ENCODE measurements at regions not wholly inside any gene's neighbourhood (a gene's known extent, or its start where the extent isn't known, plus 50 kb on each side); places are given as distances from the start of the nearest gene placed in this dataset.

- H3K27ac ChIP-seq (ENCODE audit: insufficient read depth, low read length), result no peak overlapping the region
- H3K79me2 ChIP-seq (ENCODE audit: control insufficient read depth, insufficient read depth, low read length), result no peaks in the 10 kb centered on the region
- DNase-seq (ENCODE audit: low read depth in 2 of 2), result no peak
- H2AFZ ChIP-seq (ENCODE audit: low read length), result no peak overlapping the region
- H3K9me3 ChIP-seq (ENCODE audit: control insufficient read depth, insufficient read depth, low read depth, low read length), result no peaks in the 10 kb centered on the region
- no peaks in the 10 kb centered on the region for H3K27me3 ChIP-seq (ENCODE audit: control insufficient read depth, insufficient read depth, low read length)
- TF ChIP-seq EZH2 (IDR thresholded peaks at IDR 0.05; ENCODE audit: low read length, missing control alignments) (no peak), CTCF (conservative IDR thresholded peaks at IDR 0.05 in 1 of 2, IDR thresholded peaks at IDR 0.05 in 1 of 2; ENCODE audit: low read depth in 1 of 2, low read length in 2 of 2) (no peak)
- H3K4me2 ChIP-seq (ENCODE audit: extremely low read depth, insufficient read depth, low read length), result no peak overlapping the region
- H3K4me1 ChIP-seq (ENCODE audit: control insufficient read depth, extremely low read depth, insufficient read depth, low read length), result no peaks in the 10 kb centered on the region
- no peak overlapping the region for H3K4me3 ChIP-seq (replicated peaks in 1 of 4; ENCODE audit: control extremely low read depth in 1 of 4, insufficient read depth in 1 of 4, low read depth in 3 of 4, low read length in 4 of 4)
- H3K9ac ChIP-seq (ENCODE audit: insufficient read depth, low read length), result no peak overlapping the region
- no peaks in the 10 kb centered on the region for H4K20me1 ChIP-seq (ENCODE audit: control insufficient read depth, extremely low read depth, insufficient read depth, low read length)
- H3K36me3 ChIP-seq (ENCODE audit: control insufficient read depth, insufficient read depth, low read length), result no peaks in the 10 kb centered on the region
Measured at GRCh38 chr2:221761260-221761659, 189.2 kb upstream of the EPHA4 start.

- H3K36me3 ChIP-seq (ENCODE audit: control insufficient read depth, insufficient read depth, low read length), result no peaks in the 10 kb centered on the region
- no peaks in the 10 kb centered on the region for H3K9me3 ChIP-seq (ENCODE audit: control insufficient read depth, insufficient read depth, low read depth, low read length)
- H3K27me3 ChIP-seq (ENCODE audit: control insufficient read depth, insufficient read depth, low read length), result no peaks in the 10 kb centered on the region
- no peak overlapping the region for H3K27ac ChIP-seq (ENCODE audit: insufficient read depth, low read length)
- no peak overlapping the region for H3K4me3 ChIP-seq (replicated peaks in 1 of 4; ENCODE audit: control extremely low read depth in 1 of 4, insufficient read depth in 1 of 4, low read depth in 3 of 4, low read length in 4 of 4)
- H2AFZ ChIP-seq (ENCODE audit: low read length), result no peak overlapping the region
- no peak for DNase-seq (ENCODE audit: low read depth in 2 of 2)
- H3K4me1 ChIP-seq (ENCODE audit: control insufficient read depth, extremely low read depth, insufficient read depth, low read length), result no peaks in the 10 kb centered on the region
- H3K9ac ChIP-seq (ENCODE audit: insufficient read depth, low read length), result no peak overlapping the region
- H4K20me1 ChIP-seq (ENCODE audit: control insufficient read depth, extremely low read depth, insufficient read depth, low read length), result no peaks in the 10 kb centered on the region
- no peak for TF ChIP-seq CTCF (conservative IDR thresholded peaks at IDR 0.05 in 1 of 2, IDR thresholded peaks at IDR 0.05 in 1 of 2; ENCODE audit: low read depth in 1 of 2, low read length in 2 of 2)
- no peak for TF ChIP-seq EZH2 (IDR thresholded peaks at IDR 0.05; ENCODE audit: low read length, missing control alignments)
- no peaks in the 10 kb centered on the region for H3K79me2 ChIP-seq (ENCODE audit: control insufficient read depth, insufficient read depth, low read length)
- no peak overlapping the region for H3K4me2 ChIP-seq (ENCODE audit: extremely low read depth, insufficient read depth, low read length)
Measured at GRCh38 chr2:221758076-221758475, 186.0 kb upstream of the EPHA4 start.

- Histone ChIP-seq H3K4me3 (replicated peaks in 1 of 4; ENCODE audit: control extremely low read depth in 1 of 4, insufficient read depth in 1 of 4, low read depth in 3 of 4, low read length in 4 of 4) (no peak overlapping the region), H3K9me3 (ENCODE audit: control insufficient read depth, insufficient read depth, low read depth, low read length) (no peaks in the 10 kb centered on the region), H3K4me1 (ENCODE audit: control insufficient read depth, extremely low read depth, insufficient read depth, low read length) (no peaks in the 10 kb centered on the region), H3K27ac (ENCODE audit: insufficient read depth, low read length) (no peak overlapping the region), H3K27me3 (ENCODE audit: control insufficient read depth, insufficient read depth, low read length) (no peaks in the 10 kb centered on the region), H3K9ac (ENCODE audit: insufficient read depth, low read length) (no peak overlapping the region), H3K79me2 (ENCODE audit: control insufficient read depth, insufficient read depth, low read length) (no peaks in the 10 kb centered on the region), H2AFZ (ENCODE audit: low read length) (no peak overlapping the region), H3K4me2 (ENCODE audit: extremely low read depth, insufficient read depth, low read length) (no peak overlapping the region), H4K20me1 (ENCODE audit: control insufficient read depth, extremely low read depth, insufficient read depth, low read length) (no peaks in the 10 kb centered on the region), H3K36me3 (ENCODE audit: control insufficient read depth, insufficient read depth, low read length) (no peaks in the 10 kb centered on the region)
- no peak for TF ChIP-seq CTCF (conservative IDR thresholded peaks at IDR 0.05 in 1 of 2, IDR thresholded peaks at IDR 0.05 in 1 of 2; ENCODE audit: low read depth in 1 of 2, low read length in 2 of 2)
- no peak for TF ChIP-seq EZH2 (IDR thresholded peaks at IDR 0.05; ENCODE audit: low read length, missing control alignments)
- no peak for DNase-seq (ENCODE audit: low read depth in 2 of 2)
Measured at GRCh38 chr2:221753401-221753800, 181.3 kb upstream of the EPHA4 start.
